ENCODE measurements at regions not wholly inside any gene's neighbourhood (a gene's known extent, or its start where the extent isn't known, plus 50 kb on each side); places are given as distances from the start of the nearest gene placed in this dataset.

DNA sequence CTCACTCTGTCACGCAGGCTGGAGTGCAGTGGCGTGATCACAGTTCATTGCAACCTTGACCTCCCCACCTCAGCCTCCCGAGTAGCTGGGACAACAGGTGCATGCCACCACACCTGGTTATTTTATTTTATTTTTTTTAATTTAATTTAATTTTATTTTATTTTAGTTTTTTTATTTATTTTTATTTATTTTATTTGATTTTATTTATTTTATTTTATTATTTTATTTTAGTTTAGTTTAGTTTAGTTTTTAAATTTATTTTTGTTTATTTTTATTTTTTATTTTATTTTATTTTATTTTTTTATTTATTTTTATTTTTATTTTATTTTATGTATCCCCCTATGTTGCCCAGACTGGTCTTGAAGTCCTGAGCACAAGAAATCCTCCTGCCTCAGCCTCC lies 202.3 kb upstream of the SLCO3A1 start:
- Histone ChIP-seq H4K20me1 (ENCODE audit: insufficient read depth) (no peaks in the 10 kb centered on the region), H3K36me3 (replicated peaks in 1 of 2; ENCODE audit: control insufficient read depth in 1 of 2, insufficient read depth in 2 of 2, low read length in 1 of 2) (no peaks in the 10 kb centered on the region), H3K4me2 (no peak overlapping the region), H2AFZ (ENCODE audit: low read depth) (no peak overlapping the region), H3K9me3 (no peaks in the 10 kb centered on the region), H3K9me2 (no peaks in the 10 kb centered on the region), H3K27ac (ENCODE audit: low read depth in 2 of 2, low read length in 1 of 2) (no peak overlapping the region), H3K27me3 (ENCODE audit: insufficient read depth) (no peaks in the 10 kb centered on the region), H3K4me1 (ENCODE audit: control insufficient read depth in 1 of 2, insufficient read depth in 2 of 2, low read depth in 1 of 2, low read length in 1 of 2) (peaks cover 0 to 14% of the 10 kb centered on the region in 2 experiments; a peak in 2 of 4 replicates), H3K79me2 (ENCODE audit: insufficient read depth) (no peaks in the 10 kb centered on the region), H3F3A (replicated peaks; ENCODE audit: insufficient read depth) (no peaks in the 10 kb centered on the region), H3K9ac (no peak overlapping the region), H3K4me3 (ENCODE audit: low read depth in 2 of 2, low read length in 1 of 2) (no peak overlapping the region)
- WGBS (ENCODE audit: low lambda C conversion rate) = 52% methylated on average over 3 of the region's 3 CpGs
- CTCF ChIA-PET = no interaction called here
- no peak for TF ChIP-seq GABPA (IDR thresholded peaks at IDR 0.05; ENCODE audit: low read depth)
- no peak for TF ChIP-seq CHD2 (IDR thresholded peaks at IDR 0.05; ENCODE audit: low read length, partially characterized antibody)
- no peak for TF ChIP-seq POLR2AphosphoS5 (IDR thresholded peaks at IDR 0.05; ENCODE audit: low read depth, low read length)
- TF ChIP-seq TEAD4 (IDR thresholded peaks at IDR 0.05; ENCODE audit: borderline replicate concordance, insufficient read depth) = no peak
- no peak for TF ChIP-seq SMC3 (IDR thresholded peaks at IDR 0.05; ENCODE audit: low read depth, low read length)
- no peak for TF ChIP-seq EZH2phosphoT487 (IDR thresholded peaks at IDR 0.05; ENCODE audit: borderline replicate concordance, low read depth)
- TF ChIP-seq, protein P1, sequence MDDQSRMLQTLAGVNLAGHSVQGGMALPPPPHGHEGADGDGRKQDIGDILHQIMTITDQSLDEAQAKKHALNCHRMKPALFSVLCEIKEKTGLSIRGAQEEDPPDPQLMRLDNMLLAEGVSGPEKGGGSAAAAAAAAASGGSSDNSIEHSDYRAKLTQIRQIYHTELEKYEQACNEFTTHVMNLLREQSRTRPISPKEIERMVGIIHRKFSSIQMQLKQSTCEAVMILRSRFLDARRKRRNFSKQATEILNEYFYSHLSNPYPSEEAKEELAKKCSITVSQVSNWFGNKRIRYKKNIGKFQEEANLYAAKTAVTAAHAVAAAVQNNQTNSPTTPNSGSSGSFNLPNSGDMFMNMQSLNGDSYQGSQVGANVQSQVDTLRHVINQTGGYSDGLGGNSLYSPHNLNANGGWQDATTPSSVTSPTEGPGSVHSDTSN (IDR thresholded peaks at IDR 0.05) = no peak
- TF ChIP-seq, protein P2, sequence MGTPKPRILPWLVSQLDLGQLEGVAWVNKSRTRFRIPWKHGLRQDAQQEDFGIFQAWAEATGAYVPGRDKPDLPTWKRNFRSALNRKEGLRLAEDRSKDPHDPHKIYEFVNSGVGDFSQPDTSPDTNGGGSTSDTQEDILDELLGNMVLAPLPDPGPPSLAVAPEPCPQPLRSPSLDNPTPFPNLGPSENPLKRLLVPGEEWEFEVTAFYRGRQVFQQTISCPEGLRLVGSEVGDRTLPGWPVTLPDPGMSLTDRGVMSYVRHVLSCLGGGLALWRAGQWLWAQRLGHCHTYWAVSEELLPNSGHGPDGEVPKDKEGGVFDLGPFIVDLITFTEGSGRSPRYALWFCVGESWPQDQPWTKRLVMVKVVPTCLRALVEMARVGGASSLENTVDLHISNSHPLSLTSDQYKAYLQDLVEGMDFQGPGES (IDR thresholded peaks at IDR 0.05; ENCODE audit: low read depth, low read length) = no peak
- TF ChIP-seq YY1 (IDR thresholded peaks at IDR 0.05; ENCODE audit: low read depth) = no peak
- TF ChIP-seq, protein P3, sequence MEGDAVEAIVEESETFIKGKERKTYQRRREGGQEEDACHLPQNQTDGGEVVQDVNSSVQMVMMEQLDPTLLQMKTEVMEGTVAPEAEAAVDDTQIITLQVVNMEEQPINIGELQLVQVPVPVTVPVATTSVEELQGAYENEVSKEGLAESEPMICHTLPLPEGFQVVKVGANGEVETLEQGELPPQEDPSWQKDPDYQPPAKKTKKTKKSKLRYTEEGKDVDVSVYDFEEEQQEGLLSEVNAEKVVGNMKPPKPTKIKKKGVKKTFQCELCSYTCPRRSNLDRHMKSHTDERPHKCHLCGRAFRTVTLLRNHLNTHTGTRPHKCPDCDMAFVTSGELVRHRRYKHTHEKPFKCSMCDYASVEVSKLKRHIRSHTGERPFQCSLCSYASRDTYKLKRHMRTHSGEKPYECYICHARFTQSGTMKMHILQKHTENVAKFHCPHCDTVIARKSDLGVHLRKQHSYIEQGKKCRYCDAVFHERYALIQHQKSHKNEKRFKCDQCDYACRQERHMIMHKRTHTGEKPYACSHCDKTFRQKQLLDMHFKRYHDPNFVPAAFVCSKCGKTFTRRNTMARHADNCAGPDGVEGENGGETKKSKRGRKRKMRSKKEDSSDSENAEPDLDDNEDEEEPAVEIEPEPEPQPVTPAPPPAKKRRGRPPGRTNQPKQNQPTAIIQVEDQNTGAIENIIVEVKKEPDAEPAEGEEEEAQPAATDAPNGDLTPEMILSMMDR (IDR thresholded peaks at IDR 0.05) = no peak
- no peak for TF ChIP-seq MEF2A (IDR thresholded peaks at IDR 0.05; ENCODE audit: borderline replicate concordance, low read depth)
- TF ChIP-seq EP300 (IDR thresholded peaks at IDR 0.05; ENCODE audit: borderline replicate concordance in 1 of 2, low read depth in 1 of 2, low read length in 1 of 2) = no peak
- no peak for TF ChIP-seq RXRA (IDR thresholded peaks at IDR 0.05; ENCODE audit: borderline replicate concordance, low read depth)
- no peak for TF ChIP-seq FOSL2 (IDR thresholded peaks at IDR 0.05; ENCODE audit: borderline replicate concordance, low read depth)
- no peak for TF ChIP-seq GATA2 (CRISPR knock-in tag; IDR thresholded peaks at IDR 0.05)
- TF ChIP-seq, protein P4, sequence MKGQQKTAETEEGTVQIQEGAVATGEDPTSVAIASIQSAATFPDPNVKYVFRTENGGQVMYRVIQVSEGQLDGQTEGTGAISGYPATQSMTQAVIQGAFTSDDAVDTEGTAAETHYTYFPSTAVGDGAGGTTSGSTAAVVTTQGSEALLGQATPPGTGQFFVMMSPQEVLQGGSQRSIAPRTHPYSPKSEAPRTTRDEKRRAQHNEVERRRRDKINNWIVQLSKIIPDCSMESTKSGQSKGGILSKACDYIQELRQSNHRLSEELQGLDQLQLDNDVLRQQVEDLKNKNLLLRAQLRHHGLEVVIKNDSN (IDR thresholded peaks at IDR 0.05; ENCODE audit: borderline replicate concordance, low read depth) = no peak
- no peak for TF ChIP-seq SIN3A (IDR thresholded peaks at IDR 0.05; ENCODE audit: borderline replicate concordance, low read depth, low read length)
- TF ChIP-seq JUND (IDR thresholded peaks at IDR 0.05) = no peak
- POLR2A ChIA-PET = no interaction called here
- no peak for DNase-seq
